Upper lobe of left lung (tissue), 6 donors: ENCODE measurements at regions not wholly inside any gene's neighbourhood (a gene's known extent, or its start where the extent isn't known, plus 50 kb on each side); places are given as distances from the start of the nearest gene placed in this dataset.

Source experiments
- ATAC-seq, 2 donors: fragments of 200-7000 bp; cut with Tn5 transposase; one replicate each; pipeline ENCODE4 v1.9.1; 2022; ENCODE audit warnings: mild to moderate bottlenecking in 2 of 2, moderate library complexity in 2 of 2; ENCODE audit not compliant: low FRiP score in 2 of 2
- DNase-seq, 2 donors: peaks; one replicate each; pipeline ENCODE4 v3.0.0-alpha.2; 2019 to 2020
- H3K27ac ChIP-seq, 4 donors: fragments of 200-600 bp; sonication (generic); one replicate each; pipeline ENCODE4 v1.5.1; 2016 to 2019
- H3K27me3 ChIP-seq, 4 donors: fragments of 200-600 bp; sonication (generic); one replicate each; pipeline ENCODE4 v1.5.1; 2017 to 2019
- H3K36me3 ChIP-seq, 4 donors: fragments of 200-600 bp; sonication (generic); one replicate each; pipeline ENCODE4 v1.5.1; 2016 to 2019
- H3K4me1 ChIP-seq, 4 donors: fragments of 200-600 bp; sonication (generic); one replicate each; pipeline ENCODE4 v1.5.1; 2018 to 2019
- H3K4me3 ChIP-seq, 4 donors: fragments of 200-600 bp; sonication (generic); one replicate each; pipeline ENCODE4 v1.5.1; 2017 to 2019; ENCODE audit warnings: mild to moderate bottlenecking in 2 of 4, moderate library complexity in 1 of 4
- H3K9me3 ChIP-seq, 4 donors: fragments of 200-600 bp; sonication (generic); one replicate each; pipeline ENCODE4 v1.5.1; 2018 to 2019
- EP300 ChIP-seq, 4 donors: sonication (generic); formaldehyde crosslinking; IDR thresholded peaks; one replicate each; pipeline ENCODE4 v1.5.1; 2017; ENCODE audit warnings: antibody characterized with exemption in 4 of 4, control low read depth in 2 of 4
- POLR2A ChIP-seq, 4 donors: fragments of 450-650 bp; IDR thresholded peaks; one replicate each; pipeline ENCODE4 v1.5.1; 2016 to 2017; ENCODE audit warnings: antibody characterized with exemption in 4 of 4, mild to moderate bottlenecking in 2 of 4
- POLR2AphosphoS5 ChIP-seq, 2 donors: sonication (generic); formaldehyde crosslinking; IDR thresholded peaks; one replicate each; pipeline ENCODE4 v1.5.1; 2017; ENCODE audit warnings: antibody characterized with exemption in 2 of 2
- WGBS, 2 donors: methylation state at CpG; one replicate each; pipeline ENCODE4 v1.1.5; 2017 to 2018; 5-methylcytosine and 5-hydroxymethylcytosine counted together
- TF ChIP-seq, protein P1 (sequence below), 6 experiments: fragments of 450-650 bp in 4 of 6; fragments of 200-600 bp in 2 of 6; sonication (generic) in 2 of 6; IDR thresholded peaks; one replicate each; pipeline ENCODE4 v1.5.1; 2016 to 2019; ENCODE audit warnings: antibody characterized with exemption in 6 of 6
- donor health status: DM: no; HTN: no; CAD: no; lungs with moderate emphysema.
- donor health status: DM: no; HTN: yes; CAD: no; lungs with severe emphysema.

DNA sequence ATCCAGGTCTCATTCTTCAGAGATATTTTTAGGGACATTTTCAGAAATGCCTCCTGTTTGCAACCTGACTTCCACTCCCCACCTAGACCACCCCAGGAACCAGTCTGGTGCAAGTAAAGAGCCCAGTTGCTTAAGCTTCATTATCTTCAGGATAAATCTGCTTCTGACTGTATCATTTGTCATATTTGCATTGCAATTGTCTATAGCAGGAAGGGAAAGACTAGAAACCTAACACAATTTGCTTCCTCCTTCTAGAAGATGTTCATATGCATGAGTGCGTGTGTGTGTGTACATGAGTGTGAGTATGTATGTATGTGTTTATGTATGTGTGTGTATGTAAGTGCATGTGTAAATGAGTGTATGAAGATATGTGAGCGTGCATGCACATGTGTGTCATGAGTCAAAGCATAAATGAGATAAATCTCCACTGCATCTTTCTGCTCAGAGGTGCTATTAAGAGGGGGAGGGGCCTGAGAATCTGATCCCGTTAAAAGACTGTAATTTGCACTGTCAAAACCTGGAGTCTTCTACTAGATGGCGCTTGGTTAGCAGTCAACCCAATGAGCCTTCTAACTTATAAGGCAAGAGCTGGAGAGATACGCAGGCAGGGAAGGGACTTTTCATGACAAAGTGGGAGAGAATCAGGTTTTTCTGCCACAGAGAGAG is 178.8 kb upstream of the KL start:
- no peaks in the 10 kb centered on the region for H3K27me3 ChIP-seq
- DNase-seq (no peak), ATAC-seq (no peak)
- no peak overlapping the region for H3K4me3 ChIP-seq
- WGBS, 2 donors, result 81 to 82% methylated on average over 5 of the region's 5 CpGs
- no peaks in the 10 kb centered on the region for H3K36me3 ChIP-seq
- TF ChIP-seq, protein P1, sequence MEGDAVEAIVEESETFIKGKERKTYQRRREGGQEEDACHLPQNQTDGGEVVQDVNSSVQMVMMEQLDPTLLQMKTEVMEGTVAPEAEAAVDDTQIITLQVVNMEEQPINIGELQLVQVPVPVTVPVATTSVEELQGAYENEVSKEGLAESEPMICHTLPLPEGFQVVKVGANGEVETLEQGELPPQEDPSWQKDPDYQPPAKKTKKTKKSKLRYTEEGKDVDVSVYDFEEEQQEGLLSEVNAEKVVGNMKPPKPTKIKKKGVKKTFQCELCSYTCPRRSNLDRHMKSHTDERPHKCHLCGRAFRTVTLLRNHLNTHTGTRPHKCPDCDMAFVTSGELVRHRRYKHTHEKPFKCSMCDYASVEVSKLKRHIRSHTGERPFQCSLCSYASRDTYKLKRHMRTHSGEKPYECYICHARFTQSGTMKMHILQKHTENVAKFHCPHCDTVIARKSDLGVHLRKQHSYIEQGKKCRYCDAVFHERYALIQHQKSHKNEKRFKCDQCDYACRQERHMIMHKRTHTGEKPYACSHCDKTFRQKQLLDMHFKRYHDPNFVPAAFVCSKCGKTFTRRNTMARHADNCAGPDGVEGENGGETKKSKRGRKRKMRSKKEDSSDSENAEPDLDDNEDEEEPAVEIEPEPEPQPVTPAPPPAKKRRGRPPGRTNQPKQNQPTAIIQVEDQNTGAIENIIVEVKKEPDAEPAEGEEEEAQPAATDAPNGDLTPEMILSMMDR (IDR thresholded peaks at IDR 0.05), result no peak
- TF ChIP-seq POLR2A (IDR thresholded peaks at IDR 0.05), result no peak
- TF ChIP-seq POLR2AphosphoS5 (IDR thresholded peaks at IDR 0.05), result no peak
- TF ChIP-seq EP300 (IDR thresholded peaks at IDR 0.05), result no peak
- H3K9me3 ChIP-seq, result peaks cover 0 to 11% (median 2%) of the 10 kb centered on the region in 4 donors
- peaks cover 6 to 20% (median 12%) of the 10 kb centered on the region in 4 donors for H3K4me1 ChIP-seq
- no peak overlapping the region for H3K27ac ChIP-seq

DNA sequence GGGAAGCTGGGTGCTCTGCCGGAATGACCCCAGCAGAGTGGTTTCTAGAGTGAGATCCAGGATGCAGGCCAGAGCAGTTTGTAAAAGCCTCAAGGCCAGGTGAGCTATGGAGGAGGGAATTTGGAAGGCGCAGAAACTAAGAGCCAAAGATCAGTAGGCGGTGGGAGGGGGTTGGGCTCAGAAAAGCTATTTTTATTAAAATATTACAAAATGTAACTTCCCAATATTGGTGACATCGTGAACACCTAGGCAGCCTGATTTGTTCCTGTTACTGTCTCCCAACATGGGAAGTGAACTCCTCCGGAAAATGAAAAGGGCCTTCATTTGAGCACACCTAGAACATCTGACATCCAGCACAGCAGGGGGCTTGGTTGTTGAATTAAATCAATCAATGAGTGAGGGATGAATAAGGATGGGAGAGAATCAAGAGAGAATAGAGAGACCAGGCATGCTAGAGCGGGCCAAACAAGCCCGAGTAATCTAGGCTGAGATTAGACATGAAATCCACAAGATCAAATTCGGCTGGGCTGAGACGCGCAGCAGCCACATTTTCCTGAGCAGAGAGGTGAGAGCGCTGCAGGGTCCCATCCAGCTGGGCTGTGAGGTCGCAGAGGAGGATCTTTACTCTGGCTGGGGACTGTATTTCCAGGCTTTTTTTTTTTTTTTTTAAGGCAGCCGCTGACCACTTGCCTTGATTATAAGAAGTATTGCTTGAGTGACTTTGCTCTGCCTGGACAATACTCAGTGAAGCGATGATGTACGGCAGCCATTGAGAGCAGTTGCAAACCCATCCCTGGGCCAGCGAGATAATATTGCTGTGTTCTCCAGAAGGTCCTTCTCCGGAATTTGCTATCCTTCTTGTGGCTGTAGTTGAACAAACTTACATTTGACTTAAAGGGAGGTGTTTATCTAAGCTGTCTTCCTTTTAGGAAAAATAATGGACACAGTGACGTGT is 178.0 kb upstream of the KL start:
- H3K36me3 ChIP-seq, result no peaks in the 10 kb centered on the region
- no peak for TF ChIP-seq EP300 (IDR thresholded peaks at IDR 0.05)
- TF ChIP-seq POLR2A (IDR thresholded peaks at IDR 0.05), result no peak
- TF ChIP-seq, protein P1 (IDR thresholded peaks at IDR 0.05), result no peak
- no peak for TF ChIP-seq POLR2AphosphoS5 (IDR thresholded peaks at IDR 0.05)
- 81 to 82% methylated on average over 18 of the region's 18 CpGs for WGBS, 2 donors
- no peak overlapping the region for H3K4me3 ChIP-seq
- ATAC-seq (no peak), DNase-seq (no peak)
- H3K4me1 ChIP-seq, result peaks cover 6 to 20% (median 12%) of the 10 kb centered on the region in 4 donors
- H3K27me3 ChIP-seq, result no peaks in the 10 kb centered on the region
- peaks cover 0 to 11% (median 2%) of the 10 kb centered on the region in 4 donors for H3K9me3 ChIP-seq
- H3K27ac ChIP-seq, result peak overlapping the region in 3 of 4 donors; percentile 28 to 41 (median 35)

DNA sequence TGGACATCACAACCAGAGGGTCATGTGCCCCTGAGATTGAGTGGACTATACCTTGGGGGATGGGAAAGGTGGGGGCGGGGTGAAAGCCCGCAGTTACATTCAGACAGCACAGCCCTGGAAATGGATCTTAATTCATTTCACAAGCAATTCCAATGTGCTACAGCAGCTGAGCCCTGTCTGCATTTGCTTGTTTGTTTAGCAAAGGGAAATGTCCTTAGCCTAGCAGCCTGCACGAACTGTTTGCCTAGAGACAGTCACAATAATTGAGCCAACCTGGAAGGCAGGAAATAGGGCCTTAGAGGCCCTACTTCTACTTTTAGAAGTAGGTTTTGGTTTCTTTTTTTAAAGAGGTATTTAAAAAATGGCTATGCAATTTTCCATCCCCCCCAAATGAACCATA is 177.3 kb upstream of the KL start:
- Histone ChIP-seq H3K36me3 (no peaks in the 10 kb centered on the region), H3K4me3 (no peak overlapping the region), H3K27me3 (no peaks in the 10 kb centered on the region), H3K9me3 (peaks cover 0 to 8% (median 2%) of the 10 kb centered on the region in 4 donors), H3K4me1 (peaks cover 6 to 20% (median 12%) of the 10 kb centered on the region in 4 donors), H3K27ac (peak overlapping the region; percentile 28 to 49 (median 38))
- no peak for DNase-seq
- WGBS, 2 donors, result 27 to 35% methylated on average over 3 of the region's 3 CpGs
- ATAC-seq, result peak in 1 of 2 donors; percentile 60
- TF ChIP-seq POLR2A (IDR thresholded peaks at IDR 0.05) (no peak), POLR2AphosphoS5 (IDR thresholded peaks at IDR 0.05) (no peak), EP300 (IDR thresholded peaks at IDR 0.05) (no peak)
- TF ChIP-seq, protein P1 (IDR thresholded peaks at IDR 0.05), result no peak

DNA sequence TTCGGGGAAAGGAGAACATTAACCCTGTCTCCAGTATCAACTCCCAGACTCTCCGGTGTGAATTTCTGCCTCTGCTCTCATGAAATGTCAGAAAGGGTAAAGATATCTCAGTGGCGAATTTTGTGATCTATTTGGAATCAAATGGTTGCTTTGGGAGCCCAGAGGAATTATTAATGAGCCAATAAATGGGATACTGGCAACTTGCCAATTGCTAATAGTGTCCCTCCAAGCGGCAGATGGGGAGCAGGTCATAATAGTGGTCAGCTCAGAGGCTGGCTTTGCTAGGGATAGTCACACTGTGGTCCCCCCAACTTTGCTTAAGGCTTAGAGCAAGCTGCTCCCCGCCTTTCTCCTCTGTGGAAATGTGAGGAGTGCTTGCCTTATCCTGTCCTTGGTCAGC is 176.1 kb upstream of the KL start:
- TF ChIP-seq POLR2AphosphoS5 (IDR thresholded peaks at IDR 0.05), result no peak
- TF ChIP-seq, protein P1 (IDR thresholded peaks at IDR 0.05), result no peak
- no peak for TF ChIP-seq POLR2A (IDR thresholded peaks at IDR 0.05)
- no peak for TF ChIP-seq EP300 (IDR thresholded peaks at IDR 0.05)

More for the DNA sequence above, 176.1 kb upstream of the KL start:
- H3K36me3 ChIP-seq, result no peaks in the 10 kb centered on the region
- ATAC-seq, result no peak
- WGBS, 2 donors, result 82 to 94% methylated on average over 5 of the region's 5 CpGs
- no peak for DNase-seq
- H3K9me3 ChIP-seq, result no peaks in the 10 kb centered on the region
- H3K4me1 ChIP-seq, result peaks cover 6 to 20% (median 12%) of the 10 kb centered on the region in 4 donors
- no peak overlapping the region for H3K4me3 ChIP-seq
- H3K27me3 ChIP-seq, result no peaks in the 10 kb centered on the region
- H3K27ac ChIP-seq, result peak overlapping the region in 1 of 4 donors; percentile 4
